ENCODE measurements at regions not wholly inside any gene's neighbourhood (a gene's known extent, or its start where the extent isn't known, plus 50 kb on each side); places are given as distances from the start of the nearest gene placed in this dataset.

DNA sequence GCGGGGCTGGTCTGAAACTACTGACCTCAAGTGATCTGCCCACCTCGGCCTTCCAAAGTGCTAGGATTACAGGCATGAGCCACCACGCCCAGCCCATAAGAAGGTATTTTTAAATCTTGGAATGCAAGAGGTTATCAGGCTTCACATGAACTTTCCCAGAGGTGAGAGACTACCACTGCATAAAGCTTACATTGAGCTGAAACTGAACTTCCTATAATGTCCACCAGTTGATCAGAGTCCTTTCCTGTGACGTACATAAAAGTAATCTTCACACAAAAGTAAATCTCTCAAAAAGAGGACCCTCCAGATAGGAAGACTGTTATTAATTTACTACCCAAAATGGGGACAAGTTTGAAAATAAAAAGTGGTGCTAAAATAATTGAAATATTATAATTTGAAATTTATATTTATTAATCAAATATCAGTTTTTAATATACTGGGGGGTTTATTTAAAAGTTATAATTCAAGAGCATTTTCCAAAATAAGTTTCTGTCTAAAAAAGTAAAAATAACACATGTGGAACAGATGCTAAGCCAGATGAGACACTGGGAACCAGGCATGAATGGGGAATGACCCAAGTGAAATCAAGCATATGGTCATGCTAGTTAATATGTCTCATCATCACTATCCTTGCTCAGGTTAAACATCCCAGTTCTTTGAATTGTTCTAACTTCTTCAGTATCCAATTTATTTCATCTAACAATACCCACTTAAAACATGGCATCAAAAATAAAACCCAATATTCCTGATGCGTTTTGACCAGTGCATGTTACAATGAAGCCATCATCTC lies 269.9 kb upstream of the UBE2E2 start:
- H3K27ac ChIP-seq (ENCODE audit: low read depth, low read length) = no peak overlapping the region
- CTCF ChIA-PET = no interaction called here
- POLR2A ChIA-PET = no interaction called here
- H3K4me1 ChIP-seq (ENCODE audit: control insufficient read depth in 2 of 2, insufficient read depth in 2 of 2, low read length in 2 of 2) = no peaks in the 10 kb centered on the region
- H3K9me3 Mint-ChIP-seq = peaks cover 0 to 4% (median 0%) of the 10 kb centered on the region in 11 donors
- no peaks in the 10 kb centered on the region for H3K9me3 ChIP-seq (ENCODE audit: control insufficient read depth in 2 of 3, low read length in 3 of 3)
- H3K27me3 ChIP-seq (ENCODE audit: control insufficient read depth in 2 of 2, insufficient read depth in 2 of 2, low read length in 2 of 2) = no peaks in the 10 kb centered on the region
- no peaks in the 10 kb centered on the region for H3K27me3 Mint-ChIP-seq
- no peaks in the 10 kb centered on the region for H3K36me3 ChIP-seq (ENCODE audit: control insufficient read depth in 2 of 3, insufficient read depth in 3 of 3, low read length in 3 of 3)
- no peak overlapping the region for H3K4me3 ChIP-seq (ENCODE audit: low read length)
- no peaks in the 10 kb centered on the region for H3K36me3 Mint-ChIP-seq
- no peaks in the 10 kb centered on the region for H3K4me1 Mint-ChIP-seq
- no peak overlapping the region for H3K27ac Mint-ChIP-seq
- intact Hi-C loops (cut with micrococcal nuclease) = no loop called here
- no peak overlapping the region for H3K4me3 Mint-ChIP-seq
- ATAC-seq (no peak), DNase-seq (no peak)

DNA sequence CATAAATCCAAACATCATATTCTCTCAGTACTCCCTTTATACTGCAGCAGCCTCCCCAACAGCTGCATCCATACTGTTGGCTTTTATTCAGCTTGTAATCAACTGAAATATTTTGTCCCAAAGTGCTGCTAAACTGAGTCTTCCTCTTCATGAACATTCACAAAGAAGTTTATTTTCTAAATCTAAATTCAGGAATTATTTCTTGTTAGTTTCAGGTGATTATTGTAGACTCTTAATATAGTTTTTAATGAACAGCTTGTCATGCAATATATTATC lies 269.3 kb upstream of the UBE2E2 start:
- ATAC-seq (no peak), DNase-seq (no peak)
- POLR2A ChIA-PET = no interaction called here
- Mint-ChIP-seq H3K27ac (no peak overlapping the region), H3K9me3 (peaks cover 0 to 4% (median 0%) of the 10 kb centered on the region in 11 donors), H3K4me1 (no peaks in the 10 kb centered on the region), H3K4me3 (no peak overlapping the region), H3K27me3 (no peaks in the 10 kb centered on the region), H3K36me3 (no peaks in the 10 kb centered on the region)
- Histone ChIP-seq H3K9me3 (ENCODE audit: control insufficient read depth in 2 of 3, low read length in 3 of 3) (no peaks in the 10 kb centered on the region), H3K27ac (ENCODE audit: low read depth, low read length) (no peak overlapping the region), H3K4me1 (ENCODE audit: control insufficient read depth in 2 of 2, insufficient read depth in 2 of 2, low read length in 2 of 2) (no peaks in the 10 kb centered on the region), H3K4me3 (ENCODE audit: low read length) (no peak overlapping the region), H3K36me3 (ENCODE audit: control insufficient read depth in 2 of 3, insufficient read depth in 3 of 3, low read length in 3 of 3) (no peaks in the 10 kb centered on the region), H3K27me3 (ENCODE audit: control insufficient read depth in 2 of 2, insufficient read depth in 2 of 2, low read length in 2 of 2) (no peaks in the 10 kb centered on the region)
- CTCF ChIA-PET = no interaction called here
- intact Hi-C loops (cut with micrococcal nuclease) = no loop called here

DNA sequence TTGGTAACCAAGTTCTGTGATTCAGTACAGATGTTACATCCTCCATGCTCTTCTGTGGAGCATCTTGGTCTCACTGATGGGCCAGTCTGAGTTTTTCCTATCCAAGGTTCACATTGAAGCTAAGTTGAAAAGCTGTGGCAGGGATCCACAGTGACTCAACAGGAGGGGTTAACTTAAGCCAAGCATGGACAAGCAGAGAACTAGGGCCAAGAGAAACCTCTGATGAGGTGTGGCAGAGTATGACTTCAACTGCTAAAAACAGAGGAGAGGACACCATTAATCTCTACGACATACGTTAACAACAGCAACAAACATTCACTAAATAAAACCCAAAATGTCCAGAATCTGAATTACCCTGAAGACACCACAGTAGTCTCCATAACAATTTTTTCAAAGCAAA lies 268.1 kb upstream of the UBE2E2 start:
- Mint-ChIP-seq H3K36me3 (no peaks in the 10 kb centered on the region), H3K4me3 (no peak overlapping the region), H3K27ac (no peak overlapping the region), H3K4me1 (no peaks in the 10 kb centered on the region), H3K9me3 (peaks cover 0 to 4% (median 0%) of the 10 kb centered on the region in 11 donors), H3K27me3 (no peaks in the 10 kb centered on the region)
- intact Hi-C loops (cut with micrococcal nuclease) = no loop called here
- Histone ChIP-seq H3K36me3 (ENCODE audit: control insufficient read depth in 2 of 3, insufficient read depth in 3 of 3, low read length in 3 of 3) (no peaks in the 10 kb centered on the region), H3K27ac (ENCODE audit: low read depth, low read length) (no peak overlapping the region), H3K9me3 (ENCODE audit: control insufficient read depth in 2 of 3, low read length in 3 of 3) (no peaks in the 10 kb centered on the region), H3K4me1 (ENCODE audit: control insufficient read depth in 2 of 2, insufficient read depth in 2 of 2, low read length in 2 of 2) (no peaks in the 10 kb centered on the region), H3K4me3 (ENCODE audit: low read length) (no peak overlapping the region), H3K27me3 (ENCODE audit: control insufficient read depth in 2 of 2, insufficient read depth in 2 of 2, low read length in 2 of 2) (no peaks in the 10 kb centered on the region)
- DNase-seq (no peak), ATAC-seq (no peak)
- ChIA-PET POLR2A (no interaction called here), CTCF (no interaction called here)

DNA sequence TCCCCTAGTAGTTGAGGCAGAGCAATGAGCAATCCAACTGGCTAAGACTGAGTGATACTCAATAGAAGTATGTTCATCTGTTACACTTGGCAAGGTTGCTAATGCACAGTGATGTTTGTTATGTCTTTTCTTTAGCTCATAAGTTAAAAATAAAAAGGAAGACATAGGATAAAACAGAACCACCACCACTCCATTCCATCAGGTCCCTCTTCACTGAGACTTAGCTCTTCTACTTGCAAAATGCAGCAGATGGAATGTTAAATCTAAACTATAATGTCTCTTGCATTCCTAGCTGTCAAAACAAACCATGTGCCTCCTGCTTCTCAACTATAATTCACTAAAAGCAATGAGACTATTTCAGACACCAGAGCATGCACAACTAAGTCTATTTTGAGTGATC lies 265.6 kb upstream of the UBE2E2 start:
- no peaks in the 10 kb centered on the region for H3K27me3 ChIP-seq (ENCODE audit: control insufficient read depth in 2 of 2, insufficient read depth in 2 of 2, low read length in 2 of 2)
- CTCF ChIA-PET = no interaction called here
- POLR2A ChIA-PET = no interaction called here
- intact Hi-C loops (cut with micrococcal nuclease) = no loop called here
- no peaks in the 10 kb centered on the region for H3K9me3 ChIP-seq (ENCODE audit: control insufficient read depth in 2 of 3, low read length in 3 of 3)
- H3K27ac Mint-ChIP-seq = no peak overlapping the region
- H3K4me3 Mint-ChIP-seq = no peak overlapping the region
- no peaks in the 10 kb centered on the region for H3K27me3 Mint-ChIP-seq
- H3K36me3 Mint-ChIP-seq = no peaks in the 10 kb centered on the region
- no peaks in the 10 kb centered on the region for H3K4me1 Mint-ChIP-seq
- peaks cover 0 to 6% (median 0%) of the 10 kb centered on the region in 11 donors for H3K9me3 Mint-ChIP-seq
- no peak for DNase-seq
- no peak overlapping the region for H3K4me3 ChIP-seq (ENCODE audit: low read length)
- no peak for ATAC-seq
- H3K27ac ChIP-seq (ENCODE audit: low read depth, low read length) = no peak overlapping the region
- no peaks in the 10 kb centered on the region for H3K36me3 ChIP-seq (ENCODE audit: control insufficient read depth in 2 of 3, insufficient read depth in 3 of 3, low read length in 3 of 3)
- no peaks in the 10 kb centered on the region for H3K4me1 ChIP-seq (ENCODE audit: control insufficient read depth in 2 of 2, insufficient read depth in 2 of 2, low read length in 2 of 2)

DNA sequence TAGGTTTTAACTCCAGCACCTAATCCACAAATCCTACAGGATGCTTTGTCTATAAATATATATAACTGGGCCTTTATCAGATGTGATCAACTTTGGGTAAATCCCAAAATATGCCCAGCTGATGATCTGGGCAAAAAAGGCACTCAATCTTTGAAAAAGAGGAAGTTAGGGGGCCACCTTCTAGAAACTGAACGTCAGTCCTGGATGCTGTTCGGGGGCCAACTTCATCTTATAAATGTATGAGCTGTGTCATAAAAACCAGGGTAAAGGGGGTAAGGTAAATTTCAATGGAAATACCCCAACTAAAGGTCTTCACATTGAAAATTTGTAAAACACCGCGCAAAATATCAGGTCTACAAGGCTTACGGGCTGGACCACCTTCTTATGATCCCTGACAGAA lies 264.4 kb upstream of the UBE2E2 start:
- Histone ChIP-seq H3K27ac (ENCODE audit: low read depth, low read length) (no peak overlapping the region), H3K27me3 (ENCODE audit: control insufficient read depth in 2 of 2, insufficient read depth in 2 of 2, low read length in 2 of 2) (no peaks in the 10 kb centered on the region), H3K4me1 (ENCODE audit: control insufficient read depth in 2 of 2, insufficient read depth in 2 of 2, low read length in 2 of 2) (no peaks in the 10 kb centered on the region), H3K4me3 (ENCODE audit: low read length) (no peak overlapping the region), H3K9me3 (ENCODE audit: control insufficient read depth in 2 of 3, low read length in 3 of 3) (no peaks in the 10 kb centered on the region), H3K36me3 (ENCODE audit: control insufficient read depth in 2 of 3, insufficient read depth in 3 of 3, low read length in 3 of 3) (no peaks in the 10 kb centered on the region)
- DNase-seq = no peak
- Mint-ChIP-seq H3K4me3 (no peak overlapping the region), H3K27ac (no peak overlapping the region), H3K36me3 (no peaks in the 10 kb centered on the region), H3K27me3 (no peaks in the 10 kb centered on the region), H3K4me1 (no peaks in the 10 kb centered on the region), H3K9me3 (peaks cover 0 to 6% (median 0%) of the 10 kb centered on the region in 11 donors)
- ATAC-seq = no peak
- CTCF ChIA-PET = no interaction called here
- POLR2A ChIA-PET = no interaction called here
- intact Hi-C loops (cut with micrococcal nuclease) = no loop called here

DNA sequence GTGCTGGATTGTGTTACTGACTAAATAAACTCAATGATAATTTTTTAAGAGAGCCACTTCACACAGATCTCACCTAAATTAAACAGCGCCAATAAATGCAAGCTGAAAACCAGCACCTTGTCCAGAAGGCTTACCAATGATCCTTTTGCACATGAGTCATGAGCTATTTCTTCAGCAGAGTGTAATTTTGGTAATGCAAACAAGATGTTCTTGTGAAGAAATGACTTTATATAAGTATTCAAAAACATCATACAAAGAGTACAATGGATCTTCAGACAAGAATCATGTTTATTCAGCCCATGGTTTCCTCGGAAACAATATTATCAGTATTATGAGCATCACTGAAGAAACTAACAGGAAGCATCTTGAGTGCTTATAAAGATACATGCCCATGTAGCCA lies 263.8 kb upstream of the UBE2E2 start:
- CTCF ChIA-PET = no interaction called here
- no peaks in the 10 kb centered on the region for H3K4me1 Mint-ChIP-seq
- Histone ChIP-seq H3K27me3 (ENCODE audit: control insufficient read depth in 2 of 2, insufficient read depth in 2 of 2, low read length in 2 of 2) (no peaks in the 10 kb centered on the region), H3K36me3 (ENCODE audit: control insufficient read depth in 2 of 3, insufficient read depth in 3 of 3, low read length in 3 of 3) (no peaks in the 10 kb centered on the region), H3K27ac (ENCODE audit: low read depth, low read length) (no peak overlapping the region), H3K9me3 (ENCODE audit: control insufficient read depth in 2 of 3, low read length in 3 of 3) (no peaks in the 10 kb centered on the region), H3K4me1 (ENCODE audit: control insufficient read depth in 2 of 2, insufficient read depth in 2 of 2, low read length in 2 of 2) (no peaks in the 10 kb centered on the region), H3K4me3 (ENCODE audit: low read length) (no peak overlapping the region)
- POLR2A ChIA-PET = no interaction called here
- no peak overlapping the region for H3K4me3 Mint-ChIP-seq
- DNase-seq (no peak), ATAC-seq (no peak)
- H3K27me3 Mint-ChIP-seq = no peaks in the 10 kb centered on the region
- intact Hi-C loops (cut with micrococcal nuclease) = no loop called here
- no peak overlapping the region for H3K27ac Mint-ChIP-seq
- H3K36me3 Mint-ChIP-seq = no peaks in the 10 kb centered on the region
- H3K9me3 Mint-ChIP-seq = peaks cover 0 to 6% (median 0%) of the 10 kb centered on the region in 11 donors

DNA sequence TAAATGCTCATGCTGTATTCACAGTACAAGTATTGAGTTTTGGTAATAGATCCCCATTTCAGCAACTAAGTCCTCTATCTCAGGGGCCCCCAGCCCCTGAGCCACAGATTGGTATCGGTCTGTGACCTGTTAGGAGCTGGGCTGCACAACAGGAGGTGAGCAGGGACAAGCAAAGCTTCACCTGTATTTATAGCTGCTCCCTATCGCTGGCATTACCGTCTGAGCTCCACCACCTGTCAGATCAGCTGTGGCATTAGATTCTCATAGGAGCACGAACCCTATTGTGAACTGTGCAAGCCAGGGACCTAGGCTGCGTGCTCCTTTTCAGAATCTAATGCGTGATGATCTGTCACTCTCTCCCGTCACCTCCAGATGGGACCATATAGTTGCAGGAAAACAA lies 262.8 kb upstream of the UBE2E2 start:
- Mint-ChIP-seq H3K4me3 (no peak overlapping the region), H3K27ac (no peak overlapping the region), H3K36me3 (no peaks in the 10 kb centered on the region), H3K4me1 (no peaks in the 10 kb centered on the region), H3K9me3 (peaks cover 0 to 6% (median 0%) of the 10 kb centered on the region in 11 donors), H3K27me3 (no peaks in the 10 kb centered on the region)
- Histone ChIP-seq H3K36me3 (ENCODE audit: control insufficient read depth in 2 of 3, insufficient read depth in 3 of 3, low read length in 3 of 3) (no peaks in the 10 kb centered on the region), H3K27me3 (ENCODE audit: control insufficient read depth in 2 of 2, insufficient read depth in 2 of 2, low read length in 2 of 2) (no peaks in the 10 kb centered on the region), H3K4me3 (ENCODE audit: low read length) (no peak overlapping the region), H3K4me1 (ENCODE audit: control insufficient read depth in 2 of 2, insufficient read depth in 2 of 2, low read length in 2 of 2) (no peaks in the 10 kb centered on the region), H3K9me3 (ENCODE audit: control insufficient read depth in 2 of 3, low read length in 3 of 3) (no peaks in the 10 kb centered on the region), H3K27ac (ENCODE audit: low read depth, low read length) (no peak overlapping the region)
- ATAC-seq = no peak
- POLR2A ChIA-PET = no interaction called here
- no peak for DNase-seq
- CTCF ChIA-PET = no interaction called here
- intact Hi-C loops (cut with micrococcal nuclease) = no loop called here

Measured in naive thymus-derived CD4-positive, alpha-beta T cell (primary cell).